HCT116 (cell line): ENCODE measurements at regions not wholly inside any gene's neighbourhood (a gene's known extent, or its start where the extent isn't known, plus 50 kb on each side); places are given as distances from the start of the nearest gene placed in this dataset.

ENCODE experiments used
- CTCF ChIP-seq, 3 experiments: fragments of 200-600 bp in 1 of 3; sonication (generic) in 1 of 3; IDR thresholded peaks in 2 of 3; conservative IDR thresholded peaks in 1 of 3; 2 replicates each; pipeline ENCODE4 v1.5.1; 2012 to 2017; ENCODE audit warnings: low read depth in 2 of 3, low read length in 2 of 3, antibody characterized with exemption in 1 of 3, borderline replicate concordance in 1 of 3, control low read depth in 1 of 3, mild to moderate bottlenecking in 1 of 3, mixed read lengths in 1 of 3, mixed run types in 1 of 3, moderate library complexity in 1 of 3; ENCODE audit not compliant: insufficient read depth in 1 of 3
- ZFX ChIP-seq: fragments of 450-650 bp; IDR thresholded peaks from 2 replicates; pipeline ENCODE4 v1.6.1; 2017

- no peak for TF ChIP-seq CTCF (IDR thresholded peaks at IDR 0.05 in 2 of 3, conservative IDR thresholded peaks at IDR 0.05 in 1 of 3; ENCODE audit: borderline replicate concordance in 1 of 3, insufficient read depth in 1 of 3, low read depth in 2 of 3, low read length in 2 of 3)
- no peak for TF ChIP-seq ZFX
Measured at GRCh38 chr13:31867709-31868108, 128.4 kb downstream of the RXFP2 start.
